HG02970 (cell line): ENCODE measurements at regions not wholly inside any gene's neighbourhood (a gene's known extent, or its start where the extent isn't known, plus 50 kb on each side); places are given as distances from the start of the nearest gene placed in this dataset.

ENCODE experiments used
- ATAC-seq: cut with Tn5 transposase; IDR thresholded peaks from one replicate; pipeline ENCODE4 v1.9.1; 2021; ENCODE audit warnings: mild to moderate bottlenecking, moderate library complexity, moderate number of reproducible peaks; ENCODE audit not compliant: unreplicated experiment, low FRiP score

- no peak for ATAC-seq
Measured at GRCh38 chr1:62978741-62979140, 194.8 kb downstream of the ATG4C start.

- ATAC-seq = no peak
Measured at GRCh38 chr1:62981434-62981833, 197.5 kb downstream of the ATG4C start.

GRCh38 chr1:62988867-62989266, 204.9 kb downstream of the ATG4C start:
- no peak for ATAC-seq

GRCh38 chr1:62989497-62989896, 205.6 kb downstream of the ATG4C start:
- no peak for ATAC-seq

GRCh38 chr1:62991152-62991551, 207.2 kb downstream of the ATG4C start:
- no peak for ATAC-seq

- ATAC-seq = no peak
Measured at GRCh38 chr1:62993844-62994243, 209.9 kb downstream of the ATG4C start.

GRCh38 chr1:62995173-62995572, 211.2 kb downstream of the ATG4C start:
- no peak for ATAC-seq

- ATAC-seq = no peak
Measured at GRCh38 chr1:62997884-62998283, 214.0 kb downstream of the ATG4C start.

- ATAC-seq = no peak
Measured at GRCh38 chr1:62998845-62999649, 215.1 kb downstream of the ATG4C start.

GRCh38 chr1:63000508-63000907, 216.6 kb downstream of the ATG4C start:
- ATAC-seq = no peak

GRCh38 chr1:63004868-63005267, 220.9 kb downstream of the ATG4C start:
- ATAC-seq = no peak

- no peak for ATAC-seq
Measured at GRCh38 chr1:63005812-63006211, 221.9 kb downstream of the ATG4C start.

GRCh38 chr1:63009421-63009820, 225.5 kb downstream of the ATG4C start:
- no peak for ATAC-seq

GRCh38 chr1:63010913-63011660, 227.2 kb downstream of the ATG4C start:
- no peak for ATAC-seq

GRCh38 chr1:63012339-63012738, 228.4 kb downstream of the ATG4C start:
- ATAC-seq = no peak

GRCh38 chr1:63014267-63014666, 230.3 kb downstream of the ATG4C start:
- no peak for ATAC-seq

- no peak for ATAC-seq
Measured at GRCh38 chr1:63022319-63022718, 238.4 kb downstream of the ATG4C start.

GRCh38 chr1:63023171-63023570, 239.2 kb downstream of the ATG4C start:
- no peak for ATAC-seq

GRCh38 chr1:63023637-63024036, 239.7 kb downstream of the ATG4C start:
- ATAC-seq = no peak

- ATAC-seq = no peak
Measured at GRCh38 chr1:63024132-63024531, 240.2 kb downstream of the ATG4C start.

GRCh38 chr1:63027176-63027575, 243.2 kb downstream of the ATG4C start:
- no peak for ATAC-seq

GRCh38 chr1:63032171-63032570, 248.2 kb downstream of the ATG4C start:
- ATAC-seq = no peak
